HG03196 (cell line): ENCODE measurements at regions not wholly inside any gene's neighbourhood (a gene's known extent, or its start where the extent isn't known, plus 50 kb on each side); places are given as distances from the start of the nearest gene placed in this dataset.

Experiments used
- ATAC-seq: cut with Tn5 transposase; IDR thresholded peaks from one replicate; pipeline ENCODE4 v1.9.1; 2021; ENCODE audit not compliant: unreplicated experiment

- ATAC-seq, result no peak
Observed at GRCh38 chr15:101124731-101125451, 127.0 kb downstream of the CHSY1 start.

GRCh38 chr15:101123222-101123910, 128.5 kb downstream of the CHSY1 start:
- no peak for ATAC-seq

GRCh38 chr15:101122806-101123205, 129.0 kb downstream of the CHSY1 start:
- no peak for ATAC-seq

GRCh38 chr15:101122266-101122665, 129.6 kb downstream of the CHSY1 start:
- no peak for ATAC-seq

- peak; percentile 51 for ATAC-seq
Observed at GRCh38 chr15:101121511-101122090, 130.2 kb downstream of the CHSY1 start.

GRCh38 chr15:101120987-101121386, 130.9 kb downstream of the CHSY1 start:
- no peak for ATAC-seq

- ATAC-seq, result no peak
Observed at GRCh38 chr15:101120473-101120872, 131.4 kb downstream of the CHSY1 start.
